HCT116 (cell line): ENCODE measurements at regions not wholly inside any gene's neighbourhood (a gene's known extent, or its start where the extent isn't known, plus 50 kb on each side); places are given as distances from the start of the nearest gene placed in this dataset.

Experiments used
- ATAC-seq: fragments of 200-7000 bp; cut with Tn5 transposase; 2 replicates; pipeline ENCODE4 v1.9.1; 2020; ENCODE audit warnings: mild to moderate bottlenecking, moderate library complexity
- BruUV-seq: library from RNA; stranded (reverse); fragments of 400-500 nt; replicated peaks from 2 replicates; lab custom pipeline; 2021; lab: Mats Ljungman, UMichigan
- CTCF ChIA-PET: fragments of 300-600 bp; sonication (Branson Sonifier 250); formaldehyde crosslinking; loops from one replicate; lab custom pipeline; 2021; ENCODE audit warnings: antibody characterized with exemption; lab: Charles Lee
- POLR2A ChIA-PET: fragments of 300-600, 350-600 bp; sonication (Branson Sonifier 250); formaldehyde crosslinking; loops from one replicate; lab custom pipeline; 2021; ENCODE audit warnings: antibody characterized with exemption; lab: Charles Lee
- RAD21 ChIA-PET, 2 experiments: fragments of 300-600 bp; sonication (Branson Sonifier 250); formaldehyde crosslinking; loops; one replicate each; lab custom pipeline; 2023; ENCODE audit warnings: low total read pairs in 2 of 2; ENCODE audit not compliant: uncharacterized antibody in 2 of 2, unreplicated experiment in 2 of 2, low non-redundant PET in 1 of 2; lab: Charles Lee
- DNase-seq: peaks from one replicate; pipeline ENCODE4 v3.0.0-alpha.2; 2010; ENCODE audit warnings: low read depth, low spot score
- H2AFZ ChIP-seq: fragments of 200-600 bp; shearing (Covaris generic), sonication (generic); 2 replicates; pipeline ENCODE4 v1.6.1; 2017; ENCODE audit warnings: low read depth, mixed run types, mixed read lengths, antibody characterized with exemption, low read length; ENCODE audit not compliant: poor library complexity, severe bottlenecking
- H3K27ac ChIP-seq: 2 replicates; pipeline ENCODE4 v1.5.1; 2012; ENCODE audit warnings: low read depth, low read length
- H3K27me3 ChIP-seq: fragments of 200-600 bp; sonication (generic); 2 replicates; pipeline ENCODE4 v1.6.1; 2016; ENCODE audit warnings: mixed run types, low read length, mixed read lengths; ENCODE audit not compliant: insufficient read depth
- H3K36me3 ChIP-seq, 2 experiments: fragments of 200-500 bp in 1 of 2; fragments of 200-600 bp in 1 of 2; sonication (Bioruptor generic) in 1 of 2; sonication (generic) in 1 of 2; 2 replicates each; pipeline versions ENCODE4 v1.5.1 to v1.6.1; 2014 to 2016; ENCODE audit warnings: low read length in 2 of 2, inconsistent platforms in 1 of 2, mixed read lengths in 1 of 2, mixed run types in 1 of 2; ENCODE audit not compliant: insufficient read depth in 2 of 2, control insufficient read depth in 1 of 2
- H3K4me1 ChIP-seq, 2 experiments: fragments of 200-600 bp in 1 of 2; sonication (generic) in 1 of 2; 2 replicates each; pipeline versions ENCODE4 v1.5.1 to v1.6.1; 2012 to 2017; ENCODE audit warnings: low read length in 2 of 2, inconsistent platforms in 1 of 2, mild to moderate bottlenecking in 1 of 2, mixed read lengths in 1 of 2, mixed run types in 1 of 2, moderate library complexity in 1 of 2; ENCODE audit not compliant: insufficient read depth in 2 of 2, control insufficient read depth in 1 of 2
- H3K4me2 ChIP-seq: fragments of 200-600 bp; sonication (generic); 2 replicates; pipeline ENCODE4 v1.6.1; 2017; ENCODE audit warnings: mixed run types, low read length, mixed read lengths
- H3K4me3 ChIP-seq, 2 experiments: fragments of 200-600 bp in 1 of 2; sonication (generic) in 1 of 2; replicated peaks in 1 of 2; 2 replicates each; pipeline ENCODE4 v1.5.1; 2011 to 2016; ENCODE audit warnings: low read length in 2 of 2, control low read depth in 1 of 2, low read depth in 1 of 2, mild to moderate bottlenecking in 1 of 2, mixed read lengths in 1 of 2, mixed run types in 1 of 2
- H3K79me2 ChIP-seq: fragments of 200-600 bp; sonication (generic); 2 replicates; pipeline ENCODE4 v1.6.1; 2017; ENCODE audit warnings: mild to moderate bottlenecking, mixed run types, low read length, moderate library complexity, mixed read lengths; ENCODE audit not compliant: insufficient read depth
- H3K9ac ChIP-seq: fragments of 200-600 bp; sonication (generic); 2 replicates; pipeline ENCODE4 v1.6.1; 2016; ENCODE audit warnings: low read length, mixed read lengths
- H3K9me2 ChIP-seq: fragments of 200-600 bp; sonication (generic), shearing (Covaris generic); 2 replicates; pipeline ENCODE4 v1.6.1; 2017; ENCODE audit warnings: mixed run types, mild to moderate bottlenecking, moderate library complexity; ENCODE audit not compliant: insufficient read depth
- H3K9me3 ChIP-seq, 2 experiments: fragments of 200-500 bp in 1 of 2; fragments of 200-600 bp in 1 of 2; sonication (Bioruptor generic) in 1 of 2; sonication (generic) in 1 of 2; 2 replicates each; pipeline ENCODE4 v1.6.1; 2014 to 2017; ENCODE audit warnings: low read length in 2 of 2, mixed read lengths in 2 of 2, inconsistent platforms in 1 of 2, low read depth in 1 of 2, mild to moderate bottlenecking in 1 of 2, mixed run types in 1 of 2, moderate library complexity in 1 of 2; ENCODE audit not compliant: control insufficient read depth in 1 of 2, insufficient read depth in 1 of 2
- H4K20me1 ChIP-seq: fragments of 200-600 bp; sonication (generic), shearing (Covaris generic); 2 replicates; pipeline ENCODE4 v1.6.1; 2017; ENCODE audit warnings: mixed run types, mild to moderate bottlenecking, moderate library complexity; ENCODE audit not compliant: insufficient read depth
- EGR1 ChIP-seq: IDR thresholded peaks from 2 replicates; pipeline ENCODE4 v1.6.1; 2012; ENCODE audit warnings: low read depth
- EZH2phosphoT487 ChIP-seq: fragments of 200-600 bp; IDR thresholded peaks from 2 replicates; pipeline ENCODE4 v1.6.1; 2018; ENCODE audit warnings: antibody characterized with exemption, borderline replicate concordance
- JUND ChIP-seq: IDR thresholded peaks from 2 replicates; pipeline ENCODE4 v1.6.1; 2012
- POLR2A ChIP-seq: IDR thresholded peaks from 2 replicates; pipeline ENCODE4 v1.7.0; 2011; ENCODE audit warnings: borderline replicate concordance; ENCODE audit not compliant: insufficient read depth, insufficient read length; ENCODE audit errors: extremely low read depth
- SIN3A ChIP-seq: IDR thresholded peaks from 2 replicates; pipeline ENCODE4 v1.6.1; 2012; ENCODE audit warnings: low read depth
- SRF ChIP-seq: IDR thresholded peaks from 2 replicates; pipeline ENCODE4 v1.6.1; 2012; ENCODE audit warnings: low read depth
- TCF7L2 ChIP-seq: IDR thresholded peaks from 2 replicates; pipeline ENCODE4 v1.7.0; 2011; ENCODE audit warnings: borderline replicate concordance, inconsistent platforms; ENCODE audit not compliant: insufficient read depth, insufficient read length; ENCODE audit errors: extremely low read depth
- intact Hi-C: fragments of 100-400 bp; cut with micrococcal nuclease; formaldehyde crosslinking; loops from 2 replicates; pipeline ENCODE4 v1.10.0; 2022
- TF ChIP-seq, protein P1 (sequence below): IDR thresholded peaks from 2 replicates; pipeline ENCODE4 v1.6.1; 2011; ENCODE audit warnings: mild to moderate bottlenecking, low read length, moderate library complexity; ENCODE audit not compliant: insufficient replicate concordance; ENCODE audit errors: extremely low read depth
- TF ChIP-seq, protein P2 (sequence below), 3 experiments: fragments of 200-600 bp in 1 of 3; sonication (generic) in 1 of 3; IDR thresholded peaks in 2 of 3; conservative IDR thresholded peaks in 1 of 3; 2 replicates each; pipeline ENCODE4 v1.5.1; 2012 to 2017; ENCODE audit warnings: low read depth in 2 of 3, low read length in 2 of 3, antibody characterized with exemption in 1 of 3, borderline replicate concordance in 1 of 3, control low read depth in 1 of 3, mild to moderate bottlenecking in 1 of 3, mixed read lengths in 1 of 3, mixed run types in 1 of 3, moderate library complexity in 1 of 3; ENCODE audit not compliant: insufficient read depth in 1 of 3
- TF ChIP-seq, protein P3 (sequence below): IDR thresholded peaks from 2 replicates; pipeline ENCODE4 v1.6.1; 2012

DNA sequence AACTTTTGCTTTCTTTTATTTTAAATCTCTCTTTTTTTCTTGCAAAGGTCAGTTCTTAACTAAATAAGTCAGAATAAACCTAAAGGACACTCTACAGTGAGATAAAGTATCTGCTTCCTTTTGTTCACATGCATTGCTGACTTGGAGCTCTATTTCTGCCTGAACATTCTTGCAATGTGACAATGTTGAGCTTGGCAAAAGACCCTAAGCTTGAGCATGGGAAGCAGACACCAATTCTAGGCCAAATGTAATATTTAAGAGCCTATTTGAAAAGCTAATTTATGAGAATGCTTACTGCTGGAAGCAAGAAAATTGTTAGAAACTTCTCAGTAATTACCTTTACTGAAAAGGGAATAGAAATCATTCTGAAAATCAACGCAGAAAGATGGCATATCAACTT lies 556.2 kb downstream of the CBLN4 start:
- H3K9ac ChIP-seq, result no peak overlapping the region
- H3K27me3 ChIP-seq, result no peaks in the 10 kb centered on the region
- H3K4me2 ChIP-seq, result no peak overlapping the region
- DNase-seq, result no peak
- no peak overlapping the region for H3K4me3 ChIP-seq
- BruUV-seq, result no TSS peak
- no peak for ATAC-seq
- ChIA-PET CTCF (no interaction called here), POLR2A (no interaction called here), RAD21 (no interaction called here)
- H3K4me1 ChIP-seq, result no peaks in the 10 kb centered on the region
- no peak for TF ChIP-seq EZH2phosphoT487
- TF ChIP-seq, protein P1, sequence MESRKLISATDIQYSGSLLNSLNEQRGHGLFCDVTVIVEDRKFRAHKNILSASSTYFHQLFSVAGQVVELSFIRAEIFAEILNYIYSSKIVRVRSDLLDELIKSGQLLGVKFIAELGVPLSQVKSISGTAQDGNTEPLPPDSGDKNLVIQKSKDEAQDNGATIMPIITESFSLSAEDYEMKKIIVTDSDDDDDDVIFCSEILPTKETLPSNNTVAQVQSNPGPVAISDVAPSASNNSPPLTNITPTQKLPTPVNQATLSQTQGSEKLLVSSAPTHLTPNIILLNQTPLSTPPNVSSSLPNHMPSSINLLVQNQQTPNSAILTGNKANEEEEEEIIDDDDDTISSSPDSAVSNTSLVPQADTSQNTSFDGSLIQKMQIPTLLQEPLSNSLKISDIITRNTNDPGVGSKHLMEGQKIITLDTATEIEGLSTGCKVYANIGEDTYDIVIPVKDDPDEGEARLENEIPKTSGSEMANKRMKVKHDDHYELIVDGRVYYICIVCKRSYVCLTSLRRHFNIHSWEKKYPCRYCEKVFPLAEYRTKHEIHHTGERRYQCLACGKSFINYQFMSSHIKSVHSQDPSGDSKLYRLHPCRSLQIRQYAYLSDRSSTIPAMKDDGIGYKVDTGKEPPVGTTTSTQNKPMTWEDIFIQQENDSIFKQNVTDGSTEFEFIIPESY, result no peak
- no peak for TF ChIP-seq POLR2A
- TF ChIP-seq, protein P2, sequence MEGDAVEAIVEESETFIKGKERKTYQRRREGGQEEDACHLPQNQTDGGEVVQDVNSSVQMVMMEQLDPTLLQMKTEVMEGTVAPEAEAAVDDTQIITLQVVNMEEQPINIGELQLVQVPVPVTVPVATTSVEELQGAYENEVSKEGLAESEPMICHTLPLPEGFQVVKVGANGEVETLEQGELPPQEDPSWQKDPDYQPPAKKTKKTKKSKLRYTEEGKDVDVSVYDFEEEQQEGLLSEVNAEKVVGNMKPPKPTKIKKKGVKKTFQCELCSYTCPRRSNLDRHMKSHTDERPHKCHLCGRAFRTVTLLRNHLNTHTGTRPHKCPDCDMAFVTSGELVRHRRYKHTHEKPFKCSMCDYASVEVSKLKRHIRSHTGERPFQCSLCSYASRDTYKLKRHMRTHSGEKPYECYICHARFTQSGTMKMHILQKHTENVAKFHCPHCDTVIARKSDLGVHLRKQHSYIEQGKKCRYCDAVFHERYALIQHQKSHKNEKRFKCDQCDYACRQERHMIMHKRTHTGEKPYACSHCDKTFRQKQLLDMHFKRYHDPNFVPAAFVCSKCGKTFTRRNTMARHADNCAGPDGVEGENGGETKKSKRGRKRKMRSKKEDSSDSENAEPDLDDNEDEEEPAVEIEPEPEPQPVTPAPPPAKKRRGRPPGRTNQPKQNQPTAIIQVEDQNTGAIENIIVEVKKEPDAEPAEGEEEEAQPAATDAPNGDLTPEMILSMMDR (IDR thresholded peaks at IDR 0.05 in 2 of 3, conservative IDR thresholded peaks at IDR 0.05 in 1 of 3; ENCODE audit: borderline replicate concordance in 1 of 3, insufficient read depth in 1 of 3, low read depth in 2 of 3, low read length in 2 of 3), result no peak
- no peak overlapping the region for H2AFZ ChIP-seq
- no peaks in the 10 kb centered on the region for H3K79me2 ChIP-seq
- H3K9me2 ChIP-seq, result no peaks in the 10 kb centered on the region
- intact Hi-C loops, result no loop called here
- peaks cover 10 to 27% of the 10 kb centered on the region in 2 experiments; a peak in 2 of 4 replicates for H3K9me3 ChIP-seq
- H3K36me3 ChIP-seq, result no peaks in the 10 kb centered on the region
- H4K20me1 ChIP-seq, result no peaks in the 10 kb centered on the region
- H3K27ac ChIP-seq, result no peak overlapping the region

DNA sequence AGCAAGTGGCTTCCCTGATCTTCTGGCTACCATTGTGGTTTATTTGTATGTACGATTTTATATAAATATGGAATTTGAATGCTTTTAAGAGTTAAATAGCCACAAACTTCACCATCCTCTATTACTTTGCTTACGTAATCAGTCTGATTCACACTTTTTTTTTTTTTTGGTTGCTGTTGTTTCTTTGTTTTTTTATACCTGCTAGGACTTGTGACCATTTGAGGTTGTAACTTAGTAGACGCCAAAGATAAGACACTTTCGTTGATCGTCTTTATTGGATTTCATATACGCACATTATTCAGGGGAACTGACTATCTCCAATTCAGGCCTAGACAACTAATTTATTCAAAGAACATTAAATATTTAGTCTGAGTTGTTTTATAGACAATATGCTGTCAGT lies 559.0 kb downstream of the CBLN4 start:
- H3K9ac ChIP-seq, result no peak overlapping the region
- no peak overlapping the region for H3K4me3 ChIP-seq
- ChIA-PET CTCF (no interaction called here), POLR2A (no interaction called here), RAD21 (no interaction called here)
- H4K20me1 ChIP-seq, result no peaks in the 10 kb centered on the region
- BruUV-seq, result no TSS peak
- H2AFZ ChIP-seq, result no peak overlapping the region
- no peak for TF ChIP-seq TCF7L2
- TF ChIP-seq, protein P3, sequence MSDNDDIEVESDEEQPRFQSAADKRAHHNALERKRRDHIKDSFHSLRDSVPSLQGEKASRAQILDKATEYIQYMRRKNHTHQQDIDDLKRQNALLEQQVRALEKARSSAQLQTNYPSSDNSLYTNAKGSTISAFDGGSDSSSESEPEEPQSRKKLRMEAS, result no peak
- TF ChIP-seq JUND, result no peak
- no peak for TF ChIP-seq SIN3A
- no peak for TF ChIP-seq SRF
- TF ChIP-seq EGR1, result no peak
- TF ChIP-seq EZH2phosphoT487, result no peak
- peaks cover 16 to 29% of the 10 kb centered on the region in 2 experiments; a peak in 2 of 4 replicates for H3K9me3 ChIP-seq
- H3K9me2 ChIP-seq, result no peaks in the 10 kb centered on the region
- no peaks in the 10 kb centered on the region for H3K4me1 ChIP-seq
- ATAC-seq (no peak), DNase-seq (no peak)
- intact Hi-C loops, result no loop called here
- H3K4me2 ChIP-seq, result no peak overlapping the region
- no peaks in the 10 kb centered on the region for H3K79me2 ChIP-seq
- H3K27ac ChIP-seq, result no peak overlapping the region
- no peaks in the 10 kb centered on the region for H3K36me3 ChIP-seq
- no peaks in the 10 kb centered on the region for H3K27me3 ChIP-seq
